NT2/D1 (cell line): ENCODE measurements at regions not wholly inside any gene's neighbourhood (a gene's known extent, or its start where the extent isn't known, plus 50 kb on each side); places are given as distances from the start of the nearest gene placed in this dataset.

ENCODE experiments used
- SUZ12 ChIP-seq: IDR thresholded peaks from 2 replicates; pipeline ENCODE4 v1.6.1; 2011; ENCODE audit not compliant: insufficient read length, insufficient read depth; ENCODE audit errors: extremely low read depth
- YY1 ChIP-seq: IDR thresholded peaks from 2 replicates; pipeline ENCODE4 v1.6.1; 2011; ENCODE audit not compliant: insufficient read length, insufficient read depth
- ZNF274 ChIP-seq: IDR thresholded peaks from 2 replicates; pipeline ENCODE4 v1.6.1; 2011; ENCODE audit warnings: mild to moderate bottlenecking, low read depth, low read length

- TF ChIP-seq ZNF274, result no peak
- no peak for TF ChIP-seq YY1
- TF ChIP-seq SUZ12, result no peak
Observed at GRCh38 chr6:128690063-128690462, 169.7 kb upstream of the PTPRK start.
